ENCODE measurements at regions not wholly inside any gene's neighbourhood (a gene's known extent, or its start where the extent isn't known, plus 50 kb on each side); places are given as distances from the start of the nearest gene placed in this dataset.

GRCh38 chr6:170186941-170187668, 103.8 kb downstream of the DLL1 start:
- Histone ChIP-seq H3K4me1 (ENCODE audit: insufficient read depth, low read length, poor library complexity, severe bottlenecking) (no peaks in the 10 kb centered on the region), H3K27me3 (replicated peaks; ENCODE audit: insufficient read depth, low read depth, low read length, poor library complexity) (no peaks in the 10 kb centered on the region), H3K9me3 (ENCODE audit: low read depth, low read length, poor library complexity, severe bottlenecking) (no peaks in the 10 kb centered on the region), H3K4me3 (ENCODE audit: low read depth, low read length, poor library complexity, severe bottlenecking) (no peak overlapping the region), H3K27ac (ENCODE audit: low read depth, low read length, poor library complexity, severe bottlenecking) (no peak overlapping the region), H3K36me3 (ENCODE audit: insufficient read depth, low read length, poor library complexity, severe bottlenecking) (no peaks in the 10 kb centered on the region)
- ChIA-PET POLR2A (ENCODE audit: low non-redundant PET) (no interaction called here), CTCF (no interaction called here)
- intact Hi-C loops (cut with micrococcal nuclease; ENCODE audit: unreplicated experiment) = no loop called here
- no peak for DNase-seq (ENCODE audit: low spot score)
- TF ChIP-seq, protein P1, sequence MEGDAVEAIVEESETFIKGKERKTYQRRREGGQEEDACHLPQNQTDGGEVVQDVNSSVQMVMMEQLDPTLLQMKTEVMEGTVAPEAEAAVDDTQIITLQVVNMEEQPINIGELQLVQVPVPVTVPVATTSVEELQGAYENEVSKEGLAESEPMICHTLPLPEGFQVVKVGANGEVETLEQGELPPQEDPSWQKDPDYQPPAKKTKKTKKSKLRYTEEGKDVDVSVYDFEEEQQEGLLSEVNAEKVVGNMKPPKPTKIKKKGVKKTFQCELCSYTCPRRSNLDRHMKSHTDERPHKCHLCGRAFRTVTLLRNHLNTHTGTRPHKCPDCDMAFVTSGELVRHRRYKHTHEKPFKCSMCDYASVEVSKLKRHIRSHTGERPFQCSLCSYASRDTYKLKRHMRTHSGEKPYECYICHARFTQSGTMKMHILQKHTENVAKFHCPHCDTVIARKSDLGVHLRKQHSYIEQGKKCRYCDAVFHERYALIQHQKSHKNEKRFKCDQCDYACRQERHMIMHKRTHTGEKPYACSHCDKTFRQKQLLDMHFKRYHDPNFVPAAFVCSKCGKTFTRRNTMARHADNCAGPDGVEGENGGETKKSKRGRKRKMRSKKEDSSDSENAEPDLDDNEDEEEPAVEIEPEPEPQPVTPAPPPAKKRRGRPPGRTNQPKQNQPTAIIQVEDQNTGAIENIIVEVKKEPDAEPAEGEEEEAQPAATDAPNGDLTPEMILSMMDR (conservative IDR thresholded peaks at IDR 0.05; ENCODE audit: low read depth, low read length) = no peak
- TF ChIP-seq EZH2 (IDR thresholded peaks at IDR 0.05; ENCODE audit: borderline replicate concordance, low read depth, low read length, poor library complexity, severe bottlenecking) = no peak
- no TSS peak for BruUV-seq (replicated peaks)

DNA sequence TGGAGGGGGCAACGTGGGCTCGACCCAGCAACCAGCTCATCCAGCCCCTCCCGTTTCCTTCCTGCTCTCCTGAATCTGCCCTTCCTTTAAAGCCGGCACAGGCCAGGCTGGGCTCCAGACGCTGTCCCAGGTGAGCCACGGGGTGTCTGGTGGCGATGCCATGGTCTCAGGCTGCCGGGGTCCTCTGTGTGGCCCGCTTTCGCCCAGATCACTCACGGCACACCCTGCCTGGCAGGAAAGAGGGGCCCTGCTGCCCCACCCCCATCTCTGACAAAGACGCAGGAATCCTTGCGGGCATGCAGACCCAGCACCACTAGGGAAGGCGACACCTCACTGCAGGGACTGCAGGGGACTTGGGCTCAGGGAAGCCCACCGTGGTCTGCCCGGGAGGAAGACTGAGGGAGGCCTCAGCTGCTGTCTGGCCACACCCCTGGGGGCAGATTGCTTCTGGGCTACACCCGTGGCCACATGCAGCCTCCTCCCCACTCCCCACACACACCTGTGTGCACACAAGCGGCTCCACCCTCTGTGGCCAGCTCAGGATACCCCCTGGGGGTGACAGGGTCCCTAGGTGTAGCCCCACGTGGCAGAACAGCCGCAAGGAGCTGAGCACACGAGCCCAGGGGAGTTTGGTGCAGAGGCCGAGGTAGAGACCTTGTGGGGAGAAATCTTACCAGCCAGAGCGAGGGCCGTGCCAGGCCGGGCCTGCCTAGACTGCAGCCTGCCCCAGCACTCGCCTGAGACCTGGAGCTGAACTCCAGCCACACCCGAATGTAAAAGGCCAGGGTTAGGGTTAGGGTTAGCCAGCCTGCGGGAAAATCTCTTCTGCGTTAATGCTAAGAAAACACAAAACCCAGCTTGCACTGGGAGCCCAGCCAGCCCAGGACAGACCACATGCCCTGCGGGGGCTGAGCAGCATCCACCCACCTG, 104.6 kb downstream of the DLL1 start:
- Histone ChIP-seq H3K36me3 (ENCODE audit: insufficient read depth, low read length, poor library complexity, severe bottlenecking) (no peaks in the 10 kb centered on the region), H3K4me1 (ENCODE audit: insufficient read depth, low read length, poor library complexity, severe bottlenecking) (no peaks in the 10 kb centered on the region), H3K27ac (ENCODE audit: low read depth, low read length, poor library complexity, severe bottlenecking) (no peak overlapping the region), H3K4me3 (ENCODE audit: low read depth, low read length, poor library complexity, severe bottlenecking) (no peak overlapping the region), H3K27me3 (replicated peaks; ENCODE audit: insufficient read depth, low read depth, low read length, poor library complexity) (no peaks in the 10 kb centered on the region), H3K9me3 (ENCODE audit: low read depth, low read length, poor library complexity, severe bottlenecking) (no peaks in the 10 kb centered on the region)
- intact Hi-C loops (cut with micrococcal nuclease; ENCODE audit: unreplicated experiment) = no loop called here
- no TSS peak for BruUV-seq (replicated peaks)
- POLR2A ChIA-PET (ENCODE audit: low non-redundant PET) = no interaction called here
- no peak for TF ChIP-seq EZH2 (IDR thresholded peaks at IDR 0.05; ENCODE audit: borderline replicate concordance, low read depth, low read length, poor library complexity, severe bottlenecking)
- CTCF ChIA-PET = no interaction called here
- no peak for DNase-seq (ENCODE audit: low spot score)

DNA sequence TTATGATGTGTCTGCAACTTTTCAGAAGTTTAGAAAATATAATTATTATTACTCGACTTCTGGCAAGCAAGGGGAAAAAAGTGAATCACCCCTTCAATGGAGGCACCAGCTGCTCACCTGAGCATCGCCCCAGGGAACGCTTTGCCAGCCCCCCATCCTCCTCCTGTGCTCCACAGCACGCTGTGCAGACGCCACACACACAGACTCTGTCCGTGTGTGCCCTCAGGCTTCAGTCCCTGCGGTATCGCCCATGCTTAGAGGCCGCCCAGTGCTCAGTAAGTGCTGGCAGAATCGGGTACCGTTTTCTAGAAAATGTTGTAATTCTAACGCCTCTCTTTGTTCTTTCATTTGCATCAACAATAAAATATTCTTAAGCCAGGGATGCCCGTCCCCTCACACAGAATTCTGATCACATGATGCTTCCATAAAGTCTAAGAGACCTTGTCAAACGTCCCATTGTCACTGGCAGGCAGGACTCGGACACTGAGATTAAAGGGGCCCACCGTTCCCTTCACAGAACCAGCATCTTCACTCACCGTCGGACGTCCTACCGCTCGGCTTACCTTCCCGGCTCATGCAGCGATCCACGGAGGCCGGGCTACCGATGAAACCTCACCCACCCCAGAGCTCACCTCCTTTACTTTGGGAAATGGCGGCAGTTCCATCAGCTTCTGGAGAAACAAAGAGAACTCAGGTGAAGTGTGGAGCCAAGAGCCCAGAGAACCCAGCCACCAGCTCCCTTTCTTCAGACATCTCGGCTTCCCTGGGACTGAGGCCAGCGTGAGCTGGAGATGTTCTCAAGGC, 105.5 kb downstream of the DLL1 start:
- TF ChIP-seq, protein P1 (conservative IDR thresholded peaks at IDR 0.05; ENCODE audit: low read depth, low read length) = no peak
- no peak for TF ChIP-seq EZH2 (IDR thresholded peaks at IDR 0.05; ENCODE audit: borderline replicate concordance, low read depth, low read length, poor library complexity, severe bottlenecking)
- no peak overlapping the region for H3K27ac ChIP-seq (ENCODE audit: low read depth, low read length, poor library complexity, severe bottlenecking)
- H3K4me3 ChIP-seq (ENCODE audit: low read depth, low read length, poor library complexity, severe bottlenecking) = no peak overlapping the region
- no peaks in the 10 kb centered on the region for H3K4me1 ChIP-seq (ENCODE audit: insufficient read depth, low read length, poor library complexity, severe bottlenecking)
- ChIA-PET POLR2A (ENCODE audit: low non-redundant PET) (no interaction called here), CTCF (no interaction called here)
- no peak for DNase-seq (ENCODE audit: low spot score)
- intact Hi-C loops (cut with micrococcal nuclease; ENCODE audit: unreplicated experiment) = no loop called here
- H3K36me3 ChIP-seq (ENCODE audit: insufficient read depth, low read length, poor library complexity, severe bottlenecking) = no peaks in the 10 kb centered on the region
- BruUV-seq (replicated peaks) = no TSS peak
- H3K27me3 ChIP-seq (replicated peaks; ENCODE audit: insufficient read depth, low read depth, low read length, poor library complexity) = no peaks in the 10 kb centered on the region
- no peaks in the 10 kb centered on the region for H3K9me3 ChIP-seq (ENCODE audit: low read depth, low read length, poor library complexity, severe bottlenecking)
